Kidney glomerular epithelial cell (primary cell): ENCODE measurements at regions not wholly inside any gene's neighbourhood (a gene's known extent, or its start where the extent isn't known, plus 50 kb on each side); places are given as distances from the start of the nearest gene placed in this dataset.

Source experiments
- DNase-seq: peaks from one replicate; lab custom pipeline; 2025; lab: John Stamatoyannopoulos, UW

DNA sequence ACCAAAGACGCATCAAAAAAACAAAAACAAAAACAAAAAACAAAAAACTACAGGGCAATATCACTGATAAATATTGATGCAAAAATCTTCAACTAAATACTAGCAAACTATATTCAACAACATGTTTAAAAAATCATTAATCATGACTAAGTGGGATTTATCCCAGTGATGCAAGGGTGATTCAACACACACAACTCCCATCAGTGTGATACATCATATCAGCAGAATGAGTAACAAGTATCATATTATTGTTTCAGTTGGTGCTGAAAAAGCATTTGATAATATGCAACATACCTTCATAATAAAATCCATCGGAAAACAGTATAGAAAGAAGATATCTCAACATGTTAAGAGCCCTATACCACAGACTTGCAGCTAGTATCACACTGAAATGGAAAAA lies 953.0 kb downstream of the AMY1C start:
- no peak for DNase-seq

DNA sequence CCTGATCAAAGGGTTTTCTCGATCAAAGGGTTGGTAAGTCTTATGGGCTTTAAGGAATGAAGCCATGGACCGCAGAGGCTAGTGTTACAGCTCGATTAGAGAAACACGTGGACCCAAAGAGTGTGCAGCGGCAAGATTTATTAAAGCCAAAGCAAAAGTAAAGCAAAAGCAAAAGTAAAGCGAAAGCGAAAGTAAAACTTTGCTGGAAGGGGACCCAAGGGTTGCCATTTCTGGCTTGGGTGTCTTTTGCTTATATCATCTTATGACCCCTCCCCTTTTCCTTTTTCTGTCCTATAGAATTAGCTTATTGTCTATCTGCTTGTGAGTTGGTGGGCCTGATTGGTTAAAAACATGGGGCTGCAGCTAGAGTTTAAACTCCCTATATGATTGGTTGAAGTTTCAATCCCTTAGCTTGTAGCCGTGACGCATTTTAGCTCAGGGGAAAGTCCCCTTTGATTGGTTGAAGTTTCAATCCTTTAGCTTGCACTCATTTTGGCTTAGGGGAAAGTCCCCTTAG lies 957.0 kb downstream of the AMY1C start:
- DNase-seq, result no peak

DNA sequence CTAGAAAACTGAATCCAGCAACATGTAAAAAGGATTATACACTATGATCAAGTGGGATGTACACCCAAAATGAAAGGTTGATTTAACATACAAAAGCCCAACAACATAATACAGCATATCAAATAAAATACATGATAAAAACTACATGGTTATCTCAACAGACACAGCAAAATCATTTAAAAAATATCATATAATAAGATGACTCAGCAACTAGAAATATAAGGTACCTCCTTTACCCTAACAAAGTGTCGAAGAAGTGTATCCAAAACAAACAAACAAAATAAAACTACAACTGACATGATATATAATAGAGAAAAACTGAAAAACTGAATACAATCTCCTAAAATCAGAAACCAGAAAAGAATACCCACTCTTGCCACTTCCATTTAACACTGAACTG lies 969.1 kb downstream of the AMY1C start:
- no peak for DNase-seq

DNA sequence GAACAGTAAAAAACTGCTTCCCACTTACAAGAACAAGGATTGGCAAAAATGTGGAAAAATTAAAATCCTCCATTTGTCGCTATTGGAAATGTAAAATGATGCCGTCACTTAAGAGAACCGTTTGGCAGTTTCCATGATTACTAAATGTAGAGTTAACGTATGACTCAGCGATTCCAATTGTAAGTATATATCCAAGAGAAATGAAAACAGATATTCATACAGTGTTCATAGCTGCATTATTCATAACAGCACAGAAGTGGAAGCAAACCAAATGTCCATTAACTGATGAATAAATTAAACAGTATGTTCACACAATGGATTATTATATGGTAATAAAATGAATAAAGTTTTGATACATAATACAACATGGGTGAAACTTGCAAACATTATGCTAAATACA lies 971.0 kb downstream of the AMY1C start:
- no peak for DNase-seq

DNA sequence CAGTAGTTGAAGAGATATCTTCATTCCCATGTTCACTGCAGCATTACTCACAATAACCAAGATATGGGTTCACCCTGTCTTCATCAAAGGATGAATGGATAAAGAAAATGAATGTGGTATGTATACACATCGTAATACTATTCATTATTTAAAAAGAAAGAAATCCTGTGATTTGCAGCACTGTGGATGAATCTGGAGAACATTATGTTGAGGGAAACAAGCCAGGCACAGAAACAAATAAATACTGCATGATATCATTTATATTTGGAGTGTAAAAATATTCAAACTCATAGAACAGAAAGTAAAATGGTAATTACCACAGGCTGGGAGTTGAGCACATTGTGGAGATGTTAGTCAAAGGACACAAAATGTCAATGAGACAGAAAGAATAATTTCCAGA lies 977.2 kb downstream of the AMY1C start:
- no peak for DNase-seq

DNA sequence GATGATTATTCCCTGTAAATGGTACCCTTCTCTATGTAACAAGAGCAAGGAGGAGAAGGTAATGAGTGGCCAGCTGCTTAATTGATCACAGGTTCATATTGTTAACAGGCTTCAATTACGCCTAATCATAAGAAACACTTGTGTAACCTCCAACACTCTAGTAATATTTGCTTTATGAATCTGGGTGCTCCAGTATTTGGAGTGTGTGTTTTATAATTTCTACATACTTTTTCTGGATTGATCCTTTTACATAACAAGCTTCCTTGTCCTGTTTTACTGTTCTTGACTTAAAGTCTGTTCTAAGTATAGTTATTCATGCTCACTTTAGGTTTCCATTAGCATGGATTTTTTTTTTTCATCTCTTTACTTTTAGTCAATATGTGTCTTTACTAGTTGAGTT lies 984.2 kb downstream of the AMY1C start:
- DNase-seq, result no peak

DNA sequence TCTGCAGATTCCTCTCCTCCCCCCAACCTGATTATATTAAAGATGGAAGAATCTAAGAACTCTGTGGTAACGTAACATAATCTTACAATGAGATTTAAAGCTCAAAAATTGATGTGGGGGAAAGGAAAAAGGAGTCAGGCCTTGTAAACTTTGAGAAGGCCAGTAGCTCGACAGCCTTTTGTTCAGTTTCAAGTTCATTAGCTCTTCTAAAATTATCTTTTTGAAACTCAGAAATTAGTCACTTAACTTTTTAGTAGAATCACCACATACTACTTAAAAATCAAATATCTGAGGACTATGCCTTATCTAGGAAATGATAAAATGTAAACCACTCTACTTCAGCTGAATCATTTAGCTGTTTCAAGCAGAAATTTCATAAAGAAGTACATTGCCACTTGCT lies 996.2 kb downstream of the AMY1C start:
- DNase-seq, result no peak

DNA sequence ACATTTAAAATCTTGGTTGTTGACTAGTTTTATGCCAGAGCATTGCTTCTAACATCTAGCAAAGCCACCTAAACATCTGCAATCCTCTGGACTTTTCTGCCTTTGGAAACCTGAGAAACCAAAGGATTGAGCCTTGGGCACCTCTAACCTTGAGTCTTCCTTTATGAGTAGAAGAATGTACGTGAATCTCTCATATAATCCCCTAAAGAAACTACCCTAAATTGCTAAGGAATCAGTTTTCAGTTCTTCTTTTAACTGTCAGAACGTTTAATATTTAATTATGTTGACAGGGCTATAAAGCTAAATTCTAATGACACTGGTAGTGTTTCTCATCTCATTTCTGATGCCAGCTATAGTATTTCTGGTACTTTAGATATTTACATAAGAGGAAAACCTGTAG lies 997.3 kb downstream of the AMY1C start:
- DNase-seq, result no peak

DNA sequence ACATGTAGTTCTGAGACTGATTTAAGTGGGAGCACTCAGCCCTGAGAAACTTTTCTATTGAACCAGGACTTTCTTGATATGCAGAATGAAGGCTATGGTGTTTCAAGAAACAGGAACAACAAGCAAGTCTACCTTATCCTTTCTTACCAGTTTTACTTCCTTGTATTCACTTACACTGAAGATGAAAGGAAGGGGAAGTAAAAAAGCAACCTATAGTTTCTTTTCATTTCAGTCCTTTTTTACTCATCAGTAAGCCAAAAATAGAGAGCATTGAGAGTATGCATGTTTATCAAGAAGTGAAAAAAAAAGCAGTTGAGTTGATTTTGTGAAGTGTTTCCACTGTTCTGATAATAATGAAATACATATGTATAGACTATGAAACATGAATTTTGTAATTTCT lies 1010.3 kb downstream of the AMY1C start:
- DNase-seq, result no peak

DNA sequence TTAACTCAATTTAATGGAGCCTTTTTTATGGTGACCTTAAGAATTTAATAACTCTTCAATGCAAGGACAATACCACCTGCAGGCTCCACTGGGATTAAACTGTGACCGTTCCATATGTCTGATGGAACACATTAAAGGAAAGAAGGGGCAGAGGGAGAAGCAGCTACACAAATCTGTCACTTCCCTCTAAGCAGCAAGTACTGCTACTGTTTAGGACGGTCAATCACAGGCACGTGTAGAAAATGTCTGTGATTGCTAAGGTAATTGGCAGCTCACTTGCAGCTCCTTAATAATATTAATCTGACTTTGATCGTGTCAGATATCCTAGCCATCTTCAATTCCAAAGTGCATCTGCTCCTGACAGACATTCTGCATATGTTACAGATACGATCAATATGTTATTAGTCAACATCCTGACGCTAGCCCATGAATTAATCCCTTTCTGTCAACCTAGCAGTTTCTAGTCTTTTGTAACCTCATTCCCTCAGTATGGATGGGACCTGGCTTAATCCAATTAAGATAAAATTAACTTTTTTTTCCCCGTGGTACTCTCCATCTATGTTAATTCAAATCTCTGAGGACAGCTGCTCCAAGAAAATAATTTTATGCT lies 1012.4 kb downstream of the AMY1C start:
- DNase-seq, result no peak

DNA sequence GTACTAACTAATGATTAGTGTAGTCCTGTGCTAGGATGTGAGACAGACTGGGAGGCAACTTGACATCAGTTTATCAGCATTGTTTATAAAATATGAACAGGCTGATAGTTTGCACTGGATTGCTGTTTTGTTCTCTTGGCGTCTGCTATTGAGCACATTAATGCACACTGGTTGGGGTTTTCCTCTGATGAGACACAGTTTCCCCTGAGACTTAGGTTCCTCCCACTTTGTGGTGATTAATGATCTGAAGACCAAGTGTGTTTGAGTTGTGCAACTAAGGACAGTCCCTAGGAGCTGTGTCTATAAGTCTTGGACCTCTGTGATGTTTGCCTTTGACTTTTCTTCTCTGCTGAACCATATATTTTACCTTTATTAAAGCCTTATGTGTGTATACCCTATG lies 1015.4 kb downstream of the AMY1C start:
- no peak for DNase-seq

DNA sequence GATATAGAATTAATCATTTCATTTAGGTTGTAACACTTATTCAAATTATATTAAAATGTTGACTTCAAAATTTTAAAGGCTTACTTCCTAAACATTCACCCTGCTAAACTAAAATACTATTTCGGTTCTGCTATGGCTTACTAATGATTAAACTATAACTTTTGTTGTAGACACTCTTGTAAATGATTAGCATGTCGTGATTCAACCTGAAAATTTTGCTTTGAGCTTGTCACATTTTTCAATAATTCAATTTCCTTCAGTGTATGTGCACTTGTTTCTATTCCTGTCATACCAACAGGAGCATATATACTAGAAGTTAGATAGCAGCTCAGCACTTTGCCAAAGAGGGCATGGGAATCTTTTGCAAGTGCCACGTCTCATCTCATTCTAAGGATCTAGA lies 1018.8 kb downstream of the AMY1C start:
- DNase-seq, result no peak

DNA sequence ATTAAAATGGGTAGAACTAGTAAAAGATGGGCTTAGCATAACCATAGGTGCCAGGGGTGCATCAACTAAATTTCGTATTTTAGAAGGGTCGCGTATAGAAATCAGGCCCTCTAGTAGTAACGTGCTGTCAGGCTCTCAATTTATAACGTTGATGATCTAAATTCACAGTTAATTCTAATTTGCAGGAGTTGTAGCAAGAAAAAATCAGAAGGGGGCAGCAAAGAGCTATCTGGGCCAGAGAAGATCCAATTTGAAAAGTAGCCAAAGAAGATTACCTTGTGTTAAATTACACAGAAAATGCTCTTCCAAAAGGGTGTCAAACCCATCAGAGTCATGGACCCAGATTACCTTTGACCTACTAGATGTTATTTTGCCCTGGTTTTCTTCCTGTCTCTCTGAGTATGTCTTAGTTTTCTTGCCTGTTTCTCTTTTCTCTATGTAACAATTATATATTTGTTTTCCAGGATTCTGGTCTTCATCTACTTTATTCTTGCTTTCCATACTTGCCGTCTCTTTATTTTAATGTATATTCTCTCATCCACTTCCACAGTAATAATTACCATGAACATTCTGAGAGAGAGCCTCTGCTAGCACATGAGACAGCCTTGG lies 1030.9 kb downstream of the AMY1C start:
- DNase-seq, result peak; percentile 9

DNA sequence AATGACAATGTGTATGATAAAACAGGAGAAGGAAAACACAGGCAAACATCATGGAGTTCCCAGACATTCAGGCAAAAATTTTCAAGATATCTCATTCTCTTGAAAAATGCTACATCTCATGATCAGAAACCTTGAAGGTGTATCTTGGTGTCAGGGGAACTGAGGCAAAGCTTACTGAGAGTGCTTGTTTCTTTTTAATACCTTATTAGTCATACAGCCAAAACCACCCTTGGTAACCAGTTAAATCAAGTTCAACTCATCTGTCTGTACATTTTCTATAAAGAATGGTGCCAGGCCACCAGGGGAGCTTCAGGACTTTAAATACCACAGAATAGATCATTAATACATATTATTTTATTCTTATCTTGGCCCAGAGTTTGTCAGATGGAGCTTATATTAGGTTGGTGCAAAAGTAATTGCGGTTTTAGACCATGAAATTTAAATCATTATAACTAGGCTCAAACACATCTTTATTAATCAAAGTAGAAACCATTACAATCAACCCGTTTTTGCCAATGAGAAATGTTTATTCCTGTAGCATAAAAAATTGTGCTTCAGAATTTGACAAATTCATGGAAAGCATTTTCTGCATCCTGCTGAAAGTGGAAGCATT lies 1036.0 kb downstream of the AMY1C start:
- DNase-seq, result no peak

DNA sequence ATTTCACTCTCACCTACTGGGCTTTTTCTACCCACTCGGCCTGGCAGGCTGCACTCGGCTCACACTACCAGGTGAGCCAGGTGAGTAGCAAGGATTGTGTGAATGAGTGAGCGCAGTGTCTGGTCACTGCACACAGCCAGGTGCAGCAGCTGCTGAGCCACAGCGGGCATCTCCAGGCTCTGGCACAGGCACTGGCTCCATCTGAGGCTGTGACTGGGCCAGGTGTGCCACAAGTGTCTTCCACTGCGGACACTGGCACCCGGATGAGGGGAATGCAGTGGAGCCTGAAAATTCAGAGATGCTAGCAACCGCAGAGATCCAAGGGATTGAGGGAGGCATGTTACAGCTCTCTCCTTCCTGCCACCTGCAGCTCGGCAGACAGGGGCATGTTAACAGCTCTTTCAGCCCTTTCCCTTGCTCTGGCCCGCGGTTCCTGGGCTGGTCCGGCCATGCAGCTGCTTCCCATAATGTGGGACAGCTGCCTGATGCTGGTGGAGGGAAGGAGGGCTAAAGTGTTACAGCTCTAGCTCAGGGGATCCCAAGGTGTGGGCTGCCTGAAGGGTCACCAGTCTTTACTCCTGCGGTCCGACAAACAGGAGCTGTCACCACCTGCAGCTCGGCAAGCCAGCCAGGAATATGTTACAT lies 1038.3 kb downstream of the AMY1C start:
- no peak for DNase-seq

DNA sequence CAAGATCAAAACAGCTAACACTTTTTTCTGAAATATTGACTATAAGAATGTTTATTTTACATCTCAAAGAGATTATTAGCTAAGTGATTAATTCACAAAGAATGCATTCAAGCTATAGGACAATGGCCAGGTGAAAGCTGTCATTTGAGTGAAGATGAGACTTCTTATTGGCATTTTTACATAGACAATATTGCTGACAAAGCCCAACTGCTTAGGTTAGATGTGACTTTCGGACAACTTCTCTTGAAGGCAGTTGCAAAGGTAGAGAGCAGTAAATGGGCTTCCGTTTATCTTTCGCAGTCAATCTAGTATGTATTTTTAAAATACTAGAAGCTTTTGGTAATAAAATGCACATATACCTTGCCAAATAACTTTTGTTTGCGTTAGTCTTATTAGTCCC lies 1041.3 kb downstream of the AMY1C start:
- DNase-seq, result no peak

DNA sequence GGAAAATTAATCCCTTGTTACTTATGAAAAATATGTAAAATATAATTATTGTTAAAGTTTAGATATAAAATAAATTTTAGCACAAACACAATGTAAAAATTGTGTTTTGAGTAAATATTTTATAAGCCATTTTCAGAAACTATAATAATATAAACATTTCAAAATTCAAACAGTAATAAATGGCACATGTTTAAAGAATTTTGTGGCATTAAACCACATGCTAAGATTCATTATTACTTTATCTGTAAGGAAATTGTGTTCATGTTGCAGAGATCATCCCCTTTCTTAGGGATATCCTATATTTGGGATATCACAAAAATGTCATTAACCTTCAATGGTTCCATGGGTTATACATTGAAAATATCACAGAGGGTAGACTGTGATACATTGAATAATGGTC lies 1044.3 kb downstream of the AMY1C start:
- DNase-seq, result no peak

DNA sequence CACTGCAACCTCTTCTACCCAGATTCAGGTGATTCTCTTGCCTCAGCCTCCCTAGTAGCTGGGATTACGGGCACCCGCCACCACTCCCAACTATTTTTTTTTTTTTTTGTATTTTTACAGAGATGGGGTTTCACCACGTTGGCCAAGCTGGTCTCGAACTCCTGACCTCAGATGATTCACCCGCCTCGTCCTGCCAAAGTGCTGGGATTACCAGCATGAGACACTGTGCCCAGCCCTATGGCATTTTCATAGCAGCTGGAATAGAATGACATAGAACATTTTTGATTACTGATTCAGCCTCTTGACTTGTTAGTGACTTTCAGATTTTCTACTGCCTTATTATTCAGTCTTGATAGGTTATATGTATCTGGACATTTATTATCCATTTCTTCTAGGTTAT lies 1046.2 kb downstream of the AMY1C start:
- no peak for DNase-seq

DNA sequence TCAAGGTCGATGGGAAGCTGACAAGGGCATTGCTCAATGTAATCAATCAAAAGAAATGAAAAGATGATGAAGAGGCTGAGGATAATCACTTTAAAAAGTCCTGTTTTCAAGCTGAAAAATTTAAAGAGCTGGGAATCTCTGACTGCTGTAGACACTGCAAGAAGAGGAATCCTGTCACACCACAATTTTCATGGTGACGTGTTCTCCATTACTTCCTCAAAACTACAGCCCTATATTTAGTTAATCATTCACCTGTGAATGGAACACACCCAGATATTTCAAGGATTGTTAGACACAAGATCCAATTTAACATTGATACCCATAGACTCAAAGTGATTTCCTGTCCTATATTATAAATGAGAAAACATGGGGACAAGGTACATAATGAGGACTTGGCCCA lies 1048.3 kb downstream of the AMY1C start:
- DNase-seq, result no peak

DNA sequence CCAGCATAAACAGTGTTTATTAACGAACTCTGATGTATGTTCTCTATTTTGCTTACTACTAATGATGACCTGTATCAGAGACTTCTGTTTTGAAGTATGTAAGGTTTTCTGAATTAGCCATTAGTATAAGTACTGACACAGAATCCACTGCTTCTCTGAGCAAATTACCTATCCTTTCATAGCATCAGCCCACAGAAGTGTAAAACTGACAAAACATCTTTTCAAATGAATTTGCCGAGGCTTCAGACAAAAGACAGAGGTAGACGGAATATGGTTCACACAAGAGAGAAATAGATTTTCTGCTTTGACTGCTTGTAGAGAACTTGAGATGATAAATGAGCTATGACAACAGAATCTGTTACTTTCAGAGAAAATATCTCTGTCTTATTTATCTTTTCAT lies 1051.6 kb downstream of the AMY1C start:
- no peak for DNase-seq

DNA sequence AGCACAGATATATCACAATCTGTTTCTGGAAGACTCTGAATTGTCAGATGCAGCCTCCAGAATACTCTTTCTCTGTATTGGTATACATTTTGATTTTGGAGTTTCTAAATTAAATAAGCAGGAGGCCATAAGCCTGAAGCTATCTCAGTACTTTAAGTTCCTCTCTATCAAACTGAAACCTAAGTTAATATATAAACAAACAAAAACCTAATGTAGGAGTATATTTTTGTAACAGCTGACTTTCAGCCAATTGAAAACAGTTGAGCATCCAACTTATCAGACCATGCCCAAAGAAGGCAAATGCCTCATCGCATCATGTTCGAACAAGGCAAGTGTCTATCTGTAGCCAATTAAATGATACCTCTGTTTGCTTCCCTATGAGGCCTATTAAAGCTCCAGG lies 1054.4 kb downstream of the AMY1C start:
- DNase-seq, result no peak

DNA sequence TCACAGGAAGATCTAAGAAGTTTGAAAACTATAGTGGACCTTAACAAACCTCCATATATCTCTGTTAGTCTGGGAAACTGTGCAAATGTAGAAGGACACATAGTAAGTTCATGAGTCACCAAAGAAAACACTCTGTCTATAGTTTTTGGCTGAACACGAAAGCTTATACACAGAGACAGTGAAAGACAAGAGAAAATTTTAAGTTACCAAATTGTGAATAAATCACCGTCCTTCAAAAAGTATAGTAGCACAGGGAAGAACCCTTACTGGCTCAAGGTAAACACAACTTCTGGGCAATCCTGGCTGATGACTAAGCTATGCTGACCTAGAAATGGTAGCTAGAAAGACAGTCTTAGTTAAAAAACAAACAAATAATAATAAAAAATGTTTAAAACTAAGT lies 1057.9 kb downstream of the AMY1C start:
- DNase-seq, result no peak

DNA sequence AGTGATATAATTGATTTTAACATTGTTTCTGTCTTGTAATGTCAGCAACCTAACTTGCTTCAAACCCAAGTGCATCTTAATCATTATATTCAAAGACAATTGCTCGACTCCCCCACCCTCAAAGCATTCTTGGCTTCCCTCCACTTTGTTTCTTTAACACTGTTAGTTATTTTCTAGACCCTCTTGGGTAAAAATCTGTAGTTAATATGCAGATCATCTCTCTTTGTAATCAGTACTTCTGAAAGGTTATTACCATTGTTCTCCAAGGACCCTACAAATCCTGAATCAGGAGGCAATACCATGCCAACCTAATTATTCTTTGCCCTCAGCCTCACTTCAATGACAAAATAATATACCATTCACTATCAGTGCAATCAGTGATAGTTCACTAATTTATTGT lies 1075.7 kb downstream of the AMY1C start:
- DNase-seq, result no peak
